Peyer's patch (tissue), 4 donors: ENCODE measurements at regions not wholly inside any gene's neighbourhood (a gene's known extent, or its start where the extent isn't known, plus 50 kb on each side); places are given as distances from the start of the nearest gene placed in this dataset.

ENCODE experiments used
- CTCF ChIP-seq, 6 experiments: fragments of 450-650 bp in 4 of 6; fragments of 200-600 bp in 2 of 6; sonication (generic) in 1 of 6; IDR thresholded peaks; one replicate each; pipeline ENCODE4 v1.5.1; 2017 to 2019; ENCODE audit warnings: antibody characterized with exemption in 6 of 6, mild to moderate bottlenecking in 3 of 6, moderate library complexity in 1 of 6
- POLR2A ChIP-seq, 2 donors: fragments of 450-650 bp; IDR thresholded peaks; one replicate each; pipeline ENCODE4 v1.5.1; 2017; ENCODE audit warnings: antibody characterized with exemption in 2 of 2, mild to moderate bottlenecking in 2 of 2, moderate library complexity in 2 of 2

- TF ChIP-seq CTCF (IDR thresholded peaks at IDR 0.05): no peak
- no peak for TF ChIP-seq POLR2A (IDR thresholded peaks at IDR 0.05)
Observed at GRCh38 chr6:81638366-81638765, 114.1 kb downstream of the TENT5A start.
